ENCODE measurements at regions not wholly inside any gene's neighbourhood (a gene's known extent, or its start where the extent isn't known, plus 50 kb on each side); places are given as distances from the start of the nearest gene placed in this dataset.

GRCh38 chr12:78739653-78740052 is 124.9 kb upstream of the SYT1 start:
- DNase-seq, result no peak
- Histone ChIP-seq H3K9me3 (ENCODE audit: control insufficient read depth, low read length) (no peaks in the 10 kb centered on the region), H3K9ac (ENCODE audit: extremely low read depth, low read length, poor library complexity, severe bottlenecking) (no peak overlapping the region), H3K4me3 (ENCODE audit: low read length) (no peak overlapping the region), H3K4me1 (ENCODE audit: control insufficient read depth, insufficient read depth, low read length) (no peaks in the 10 kb centered on the region), H3K27ac (ENCODE audit: low read depth, low read length) (no peak overlapping the region), H3K27me3 (ENCODE audit: control insufficient read depth, insufficient read depth, low read length, poor library complexity, severe bottlenecking) (no peaks in the 10 kb centered on the region), H3K36me3 (ENCODE audit: control insufficient read depth, insufficient read depth, low read length) (no peaks in the 10 kb centered on the region)
- no peak for TF ChIP-seq CTCF (conservative IDR thresholded peaks at IDR 0.05)
- Mint-ChIP-seq H3K36me3 (ENCODE audit: low read depth) (no peaks in the 10 kb centered on the region), H3K27ac (no peak overlapping the region), H3K4me3 (no peak overlapping the region), H3K27me3 (ENCODE audit: insufficient read depth) (no peaks in the 10 kb centered on the region), H3K4me1 (peaks cover 5% of the 10 kb centered on the region), H3K9me3 (no peaks in the 10 kb centered on the region)
- WGBS, 2 experiments (ENCODE audit: insufficient coverage in 1 of 2, insufficient read length in 1 of 2), result 97 to 100% methylated on average over 1 to 3 of the region's 4 CpGs

GRCh38 chr12:78746001-78746400 is 118.6 kb upstream of the SYT1 start:
- Histone ChIP-seq H3K9me3 (ENCODE audit: control insufficient read depth, low read length) (no peaks in the 10 kb centered on the region), H3K4me3 (ENCODE audit: low read length) (no peak overlapping the region), H3K4me1 (ENCODE audit: control insufficient read depth, insufficient read depth, low read length) (no peaks in the 10 kb centered on the region), H3K27ac (ENCODE audit: low read depth, low read length) (no peak overlapping the region), H3K9ac (ENCODE audit: extremely low read depth, low read length, poor library complexity, severe bottlenecking) (no peak overlapping the region), H3K27me3 (ENCODE audit: control insufficient read depth, insufficient read depth, low read length, poor library complexity, severe bottlenecking) (no peaks in the 10 kb centered on the region), H3K36me3 (ENCODE audit: control insufficient read depth, insufficient read depth, low read length) (no peaks in the 10 kb centered on the region)
- 87 to 97% methylated on average over 2 of the region's 2 CpGs for WGBS, 2 experiments (ENCODE audit: insufficient coverage in 1 of 2, insufficient read length in 1 of 2)
- peaks cover 11% of the 10 kb centered on the region for H3K4me1 Mint-ChIP-seq
- no peaks in the 10 kb centered on the region for H3K36me3 Mint-ChIP-seq (ENCODE audit: low read depth)
- no peak overlapping the region for H3K27ac Mint-ChIP-seq
- DNase-seq, result no peak
- TF ChIP-seq CTCF (conservative IDR thresholded peaks at IDR 0.05), result no peak
- no peak overlapping the region for H3K4me3 Mint-ChIP-seq
- H3K9me3 Mint-ChIP-seq, result peaks cover 6% of the 10 kb centered on the region
- no peaks in the 10 kb centered on the region for H3K27me3 Mint-ChIP-seq (ENCODE audit: insufficient read depth)

- H3K27ac Mint-ChIP-seq, result no peak overlapping the region
- H3K27me3 Mint-ChIP-seq (ENCODE audit: insufficient read depth), result no peaks in the 10 kb centered on the region
- Histone ChIP-seq H3K9ac (ENCODE audit: extremely low read depth, low read length, poor library complexity, severe bottlenecking) (no peak overlapping the region), H3K27ac (ENCODE audit: low read depth, low read length) (no peak overlapping the region), H3K9me3 (ENCODE audit: control insufficient read depth, low read length) (no peaks in the 10 kb centered on the region), H3K4me1 (ENCODE audit: control insufficient read depth, insufficient read depth, low read length) (no peaks in the 10 kb centered on the region), H3K4me3 (ENCODE audit: low read length) (no peak overlapping the region), H3K27me3 (ENCODE audit: control insufficient read depth, insufficient read depth, low read length, poor library complexity, severe bottlenecking) (no peaks in the 10 kb centered on the region), H3K36me3 (ENCODE audit: control insufficient read depth, insufficient read depth, low read length) (no peaks in the 10 kb centered on the region)
- no peaks in the 10 kb centered on the region for H3K4me1 Mint-ChIP-seq
- WGBS, 2 experiments (ENCODE audit: insufficient coverage in 1 of 2, insufficient read length in 1 of 2), result 90 to 100% methylated on average over 1 of the region's 1 CpG
- no peak overlapping the region for H3K4me3 Mint-ChIP-seq
- H3K9me3 Mint-ChIP-seq, result peaks cover 5% of the 10 kb centered on the region
- no peak for TF ChIP-seq CTCF (conservative IDR thresholded peaks at IDR 0.05)
- H3K36me3 Mint-ChIP-seq (ENCODE audit: low read depth), result no peaks in the 10 kb centered on the region
- no peak for DNase-seq
Measured at GRCh38 chr12:78753058-78753457, 111.5 kb upstream of the SYT1 start.
